Tibial artery (tissue), 4 donors: ENCODE measurements at regions not wholly inside any gene's neighbourhood (a gene's known extent, or its start where the extent isn't known, plus 50 kb on each side); places are given as distances from the start of the nearest gene placed in this dataset.

ENCODE experiments used
- DNase-seq, 2 donors: peaks; one replicate each; pipeline ENCODE4 v3.0.0-alpha.2; 2019
- H3K27ac ChIP-seq, 2 donors: fragments of 200-600 bp; sonication (generic) in 1 of 2; 1 replicate in 1 of 2; 2 replicates in 1 of 2; pipeline ENCODE4 v1.5.1; 2018 to 2019; ENCODE audit warnings: mild to moderate bottlenecking in 1 of 2
- H3K27me3 ChIP-seq, 2 donors: fragments of 200-600 bp; sonication (generic) in 1 of 2; one replicate each; pipeline versions ENCODE4 v1.5.1 to v1.6.0; 2016 to 2019
- H3K36me3 ChIP-seq, 3 donors: fragments of 200-600 bp; sonication (generic) in 2 of 3; one replicate each; pipeline ENCODE4 v1.5.1; 2016 to 2019; ENCODE audit warnings: mild to moderate bottlenecking in 2 of 3
- H3K4me1 ChIP-seq, 4 donors: fragments of 200-600 bp; sonication (generic) in 2 of 4; 1 replicate in 3 of 4; 2 replicates in 1 of 4; pipeline ENCODE4 v1.5.1; 2016 to 2019
- H3K4me3 ChIP-seq, 2 donors: fragments of 200-600 bp; sonication (generic) in 1 of 2; 1 replicate in 1 of 2; 2 replicates in 1 of 2; pipeline ENCODE4 v1.5.1; 2018 to 2019; ENCODE audit warnings: mild to moderate bottlenecking in 2 of 2
- H3K9me3 ChIP-seq, 3 donors: fragments of 200-600 bp; sonication (generic) in 1 of 3; one replicate each; pipeline ENCODE4 v1.5.1; 2016 to 2019
- intact Hi-C: fragments of 100-400 bp; cut with DNase I; formaldehyde crosslinking; loops from one replicate; pipeline ENCODE4 v1.15.0; 2023; ENCODE audit warnings: low total_unique reads
- TF ChIP-seq, protein P1 (sequence below), 2 experiments: fragments of 200-600 bp in 1 of 2; fragments of 450-650 bp in 1 of 2; IDR thresholded peaks; one replicate each; pipeline ENCODE4 v1.5.1; 2017 to 2019; ENCODE audit warnings: antibody characterized with exemption in 2 of 2, mild to moderate bottlenecking in 1 of 2, moderate library complexity in 1 of 2

DNA sequence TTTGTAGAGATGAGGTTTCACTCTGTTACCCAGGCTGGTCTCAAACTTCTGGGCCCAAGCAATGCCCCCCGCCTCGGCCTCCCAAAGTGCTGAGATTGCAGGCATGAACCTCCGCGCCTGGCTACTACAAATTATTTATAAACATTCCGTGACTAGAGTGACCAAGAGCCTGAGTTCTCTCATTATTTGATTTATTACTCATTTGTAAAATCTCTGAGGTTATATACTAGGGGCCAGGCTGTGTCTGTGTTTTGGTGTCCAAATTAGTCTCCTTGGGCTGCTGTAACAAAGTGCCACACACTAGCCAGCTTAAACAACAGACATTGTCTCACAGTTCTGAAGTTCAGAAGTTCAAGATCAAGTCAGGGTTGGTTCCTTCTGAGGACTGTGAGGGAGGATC lies 70.8 kb upstream of the ELAC2 start:
- TF ChIP-seq, protein P1, sequence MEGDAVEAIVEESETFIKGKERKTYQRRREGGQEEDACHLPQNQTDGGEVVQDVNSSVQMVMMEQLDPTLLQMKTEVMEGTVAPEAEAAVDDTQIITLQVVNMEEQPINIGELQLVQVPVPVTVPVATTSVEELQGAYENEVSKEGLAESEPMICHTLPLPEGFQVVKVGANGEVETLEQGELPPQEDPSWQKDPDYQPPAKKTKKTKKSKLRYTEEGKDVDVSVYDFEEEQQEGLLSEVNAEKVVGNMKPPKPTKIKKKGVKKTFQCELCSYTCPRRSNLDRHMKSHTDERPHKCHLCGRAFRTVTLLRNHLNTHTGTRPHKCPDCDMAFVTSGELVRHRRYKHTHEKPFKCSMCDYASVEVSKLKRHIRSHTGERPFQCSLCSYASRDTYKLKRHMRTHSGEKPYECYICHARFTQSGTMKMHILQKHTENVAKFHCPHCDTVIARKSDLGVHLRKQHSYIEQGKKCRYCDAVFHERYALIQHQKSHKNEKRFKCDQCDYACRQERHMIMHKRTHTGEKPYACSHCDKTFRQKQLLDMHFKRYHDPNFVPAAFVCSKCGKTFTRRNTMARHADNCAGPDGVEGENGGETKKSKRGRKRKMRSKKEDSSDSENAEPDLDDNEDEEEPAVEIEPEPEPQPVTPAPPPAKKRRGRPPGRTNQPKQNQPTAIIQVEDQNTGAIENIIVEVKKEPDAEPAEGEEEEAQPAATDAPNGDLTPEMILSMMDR (IDR thresholded peaks at IDR 0.05) = no peak
- Histone ChIP-seq H3K27ac (no peak overlapping the region), H3K4me1 (peaks cover 0 to 28% (median 16%) of the 10 kb centered on the region in 4 donors), H3K9me3 (no peaks in the 10 kb centered on the region), H3K4me3 (no peak overlapping the region), H3K27me3 (peaks cover 0 to 5% of the 10 kb centered on the region in 2 donors), H3K36me3 (no peaks in the 10 kb centered on the region)
- DNase-seq = no peak
- intact Hi-C loops = no loop called here

DNA sequence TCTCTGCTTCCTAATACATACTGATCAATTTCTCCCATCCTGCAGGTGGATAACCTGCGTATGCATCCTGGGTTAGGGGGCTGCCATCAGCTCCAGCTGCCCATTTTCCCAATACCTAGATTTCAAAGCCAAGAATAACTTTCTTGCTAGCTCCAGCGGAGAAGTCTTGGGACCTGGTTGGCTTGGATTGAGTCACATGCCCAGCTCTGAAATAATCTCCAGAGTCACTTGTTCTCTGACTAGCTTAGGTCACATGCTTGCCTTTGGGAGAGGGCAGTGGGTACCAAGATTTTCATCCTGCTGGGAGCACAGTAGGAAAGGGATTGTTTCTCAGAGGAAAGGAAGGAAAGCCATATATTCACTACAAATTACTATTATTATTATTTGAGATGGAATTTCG lies 70.0 kb upstream of the ELAC2 start:
- H3K27me3 ChIP-seq = peaks cover 0 to 5% of the 10 kb centered on the region in 2 donors
- H3K36me3 ChIP-seq = no peaks in the 10 kb centered on the region
- TF ChIP-seq, protein P1 (IDR thresholded peaks at IDR 0.05) = no peak
- H3K4me3 ChIP-seq = no peak overlapping the region
- H3K4me1 ChIP-seq = peaks cover 0 to 28% (median 16%) of the 10 kb centered on the region in 4 donors
- H3K27ac ChIP-seq = no peak overlapping the region
- no peak for DNase-seq
- no peaks in the 10 kb centered on the region for H3K9me3 ChIP-seq
- intact Hi-C loops = no loop called here

DNA sequence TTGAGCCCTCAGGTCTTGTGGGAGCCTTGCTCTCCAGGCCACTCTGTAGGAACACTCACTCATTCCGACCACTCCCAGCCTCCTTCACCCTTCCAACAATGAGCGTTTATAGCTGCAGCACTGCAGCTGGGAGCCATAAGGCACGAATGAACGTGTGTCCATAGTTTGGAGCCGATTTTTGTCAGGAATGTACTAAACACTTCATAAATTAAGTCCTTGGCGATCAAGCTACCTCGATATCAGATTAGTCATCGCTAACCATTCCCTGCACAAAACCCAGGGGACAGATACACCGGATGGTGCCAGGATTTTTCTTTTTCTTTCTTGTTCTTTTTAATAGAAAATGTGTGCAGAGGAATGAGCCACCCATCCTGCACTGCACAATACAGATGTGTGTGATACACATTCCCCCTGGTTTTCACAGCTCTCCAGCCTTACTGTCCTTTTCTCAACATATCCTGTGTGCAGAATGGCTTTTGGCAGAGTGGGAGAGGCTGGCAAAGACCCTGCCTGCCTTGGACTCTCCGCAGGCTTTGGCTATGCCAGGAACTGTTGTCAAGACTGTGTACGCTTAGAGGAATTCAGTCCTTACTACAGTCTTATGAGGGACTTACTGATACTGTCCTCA lies 68.4 kb upstream of the ELAC2 start:
- Histone ChIP-seq H3K4me1 (peaks cover 0 to 28% (median 16%) of the 10 kb centered on the region in 4 donors), H3K27ac (no peak overlapping the region)
- intact Hi-C loops = no loop called here

DNA sequence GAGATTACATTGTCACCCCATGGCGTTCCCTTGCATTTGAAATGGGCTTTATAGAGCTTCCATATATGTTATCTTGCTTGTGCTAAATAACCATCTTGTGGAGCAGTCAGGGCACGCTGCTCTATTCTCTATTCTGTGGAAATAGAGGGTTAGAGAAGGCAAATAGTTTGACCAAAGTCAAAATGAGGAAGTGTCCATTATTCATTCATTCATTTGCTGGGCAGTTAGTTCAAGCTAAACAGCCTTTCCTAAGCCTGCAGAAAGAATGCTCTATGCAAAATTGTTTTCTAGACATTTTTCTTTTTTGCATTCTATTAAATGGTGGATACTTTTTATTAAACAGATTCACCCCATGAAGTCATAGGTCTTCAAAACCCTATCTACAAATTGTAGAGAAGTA lies 67.8 kb upstream of the ELAC2 start:
- H3K27me3 ChIP-seq = peaks cover 0 to 5% of the 10 kb centered on the region in 2 donors
- H3K27ac ChIP-seq = no peak overlapping the region
- TF ChIP-seq, protein P1 (IDR thresholded peaks at IDR 0.05) = no peak
- H3K4me3 ChIP-seq = no peak overlapping the region
- intact Hi-C loops = no loop called here
- no peak for DNase-seq
- H3K9me3 ChIP-seq = no peaks in the 10 kb centered on the region
- H3K36me3 ChIP-seq = no peaks in the 10 kb centered on the region
- H3K4me1 ChIP-seq = peaks cover 0 to 28% (median 16%) of the 10 kb centered on the region in 4 donors

More for the DNA sequence above, 68.4 kb upstream of the ELAC2 start:
- Histone ChIP-seq H3K36me3 (no peaks in the 10 kb centered on the region), H3K27me3 (peaks cover 0 to 5% of the 10 kb centered on the region in 2 donors), H3K9me3 (no peaks in the 10 kb centered on the region), H3K4me3 (no peak overlapping the region)
- TF ChIP-seq, protein P1 (IDR thresholded peaks at IDR 0.05) = no peak
- no peak for DNase-seq

DNA sequence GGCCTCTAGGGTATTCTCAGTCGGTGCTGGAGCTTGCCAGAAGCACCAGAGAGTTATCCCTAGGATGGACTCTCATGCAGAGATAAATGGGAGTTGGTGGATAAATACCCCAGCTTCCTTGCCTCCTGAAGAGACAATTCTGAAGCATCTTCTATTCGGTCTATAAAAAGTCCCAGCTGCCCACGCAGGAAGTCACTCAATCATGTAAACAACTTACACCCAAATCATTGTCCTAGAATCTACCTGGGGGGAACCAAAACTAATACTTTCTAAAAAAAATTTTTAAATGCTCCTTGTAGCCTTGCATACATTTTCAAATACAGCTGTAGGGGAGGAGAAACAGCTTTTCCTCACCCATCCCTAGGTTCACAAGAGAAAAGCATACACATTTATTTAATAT lies 66.6 kb upstream of the ELAC2 start:
- Histone ChIP-seq H3K27ac (no peak overlapping the region), H3K9me3 (no peaks in the 10 kb centered on the region), H3K36me3 (no peaks in the 10 kb centered on the region), H3K4me1 (peaks cover 0 to 28% (median 16%) of the 10 kb centered on the region in 4 donors), H3K27me3 (peaks cover 0 to 5% of the 10 kb centered on the region in 2 donors), H3K4me3 (no peak overlapping the region)
- TF ChIP-seq, protein P1 (IDR thresholded peaks at IDR 0.05) = no peak
- no peak for DNase-seq
- intact Hi-C loops = no loop called here
